BE2C (cell line): ENCODE measurements at regions not wholly inside any gene's neighbourhood (a gene's known extent, or its start where the extent isn't known, plus 50 kb on each side); places are given as distances from the start of the nearest gene placed in this dataset.

Source experiments
- DNase-seq: peaks from one replicate; pipeline ENCODE4 v3.0.0-alpha.2; 2020
- H3K27me3 ChIP-seq: fragments of 250-450 bp; sonication (Bioruptor Pico); 2 replicates; pipeline ENCODE4 v1.5.1; 2020; ENCODE audit warnings: mild to moderate bottlenecking
- H3K36me3 ChIP-seq: fragments of 250-450 bp; sonication (Bioruptor Pico); 2 replicates; pipeline ENCODE4 v1.5.1; 2020; ENCODE audit warnings: mild to moderate bottlenecking
- H3K4me1 ChIP-seq: fragments of 250-450 bp; sonication (Bioruptor Pico); 2 replicates; pipeline ENCODE4 v1.5.1; 2020
- H3K4me3 ChIP-seq: 2 replicates; pipeline ENCODE4 v1.5.1; 2011; ENCODE audit warnings: low read depth, low read length
- H3K9me3 ChIP-seq: fragments of 250-450 bp; sonication (Bioruptor Pico); 2 replicates; pipeline ENCODE4 v1.5.1; 2020
- TF ChIP-seq, protein P1 (sequence below): IDR thresholded peaks from 2 replicates; pipeline ENCODE4 v1.5.1; 2012; ENCODE audit warnings: mild to moderate bottlenecking, low read depth, low read length

DNA sequence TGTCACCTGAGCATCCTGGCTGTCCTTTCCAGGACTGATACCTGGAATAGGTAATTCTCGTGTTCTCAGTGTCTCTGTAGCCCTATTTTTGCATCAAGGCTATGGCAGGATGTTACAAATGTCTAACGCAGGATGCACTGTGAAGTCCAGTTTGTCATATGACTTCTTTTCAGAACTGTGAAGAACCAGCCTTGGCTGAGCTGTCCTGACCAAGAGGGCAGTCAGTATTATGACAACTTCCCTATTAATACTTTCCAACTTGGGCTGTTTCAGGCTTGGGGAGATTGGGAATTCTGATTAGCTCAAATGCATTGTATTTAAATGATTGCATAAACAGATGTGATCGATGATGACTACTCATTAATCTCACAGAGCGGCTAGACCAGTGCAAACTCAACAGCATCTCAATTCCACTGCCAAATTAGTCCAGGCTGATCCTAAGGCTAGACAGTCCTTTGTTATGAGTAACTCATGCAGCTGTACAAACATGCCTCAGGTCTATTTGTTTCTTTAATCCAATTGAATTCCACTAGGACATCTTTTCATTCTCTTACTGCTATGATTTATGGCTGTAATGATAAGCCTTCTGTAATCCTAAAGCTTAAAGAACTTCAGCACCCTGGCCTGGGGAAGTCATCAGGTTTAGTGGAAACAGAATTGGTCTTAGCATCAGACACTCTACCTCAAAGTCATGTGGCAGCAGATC, 331.6 kb downstream of the KCNS3 start:
- Histone ChIP-seq H3K9me3 (no peaks in the 10 kb centered on the region), H3K36me3 (no peaks in the 10 kb centered on the region), H3K4me3 (no peak overlapping the region), H3K27me3 (no peaks in the 10 kb centered on the region), H3K4me1 (no peaks in the 10 kb centered on the region)
- DNase-seq: no peak
- TF ChIP-seq, protein P1, sequence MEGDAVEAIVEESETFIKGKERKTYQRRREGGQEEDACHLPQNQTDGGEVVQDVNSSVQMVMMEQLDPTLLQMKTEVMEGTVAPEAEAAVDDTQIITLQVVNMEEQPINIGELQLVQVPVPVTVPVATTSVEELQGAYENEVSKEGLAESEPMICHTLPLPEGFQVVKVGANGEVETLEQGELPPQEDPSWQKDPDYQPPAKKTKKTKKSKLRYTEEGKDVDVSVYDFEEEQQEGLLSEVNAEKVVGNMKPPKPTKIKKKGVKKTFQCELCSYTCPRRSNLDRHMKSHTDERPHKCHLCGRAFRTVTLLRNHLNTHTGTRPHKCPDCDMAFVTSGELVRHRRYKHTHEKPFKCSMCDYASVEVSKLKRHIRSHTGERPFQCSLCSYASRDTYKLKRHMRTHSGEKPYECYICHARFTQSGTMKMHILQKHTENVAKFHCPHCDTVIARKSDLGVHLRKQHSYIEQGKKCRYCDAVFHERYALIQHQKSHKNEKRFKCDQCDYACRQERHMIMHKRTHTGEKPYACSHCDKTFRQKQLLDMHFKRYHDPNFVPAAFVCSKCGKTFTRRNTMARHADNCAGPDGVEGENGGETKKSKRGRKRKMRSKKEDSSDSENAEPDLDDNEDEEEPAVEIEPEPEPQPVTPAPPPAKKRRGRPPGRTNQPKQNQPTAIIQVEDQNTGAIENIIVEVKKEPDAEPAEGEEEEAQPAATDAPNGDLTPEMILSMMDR: no peak

DNA sequence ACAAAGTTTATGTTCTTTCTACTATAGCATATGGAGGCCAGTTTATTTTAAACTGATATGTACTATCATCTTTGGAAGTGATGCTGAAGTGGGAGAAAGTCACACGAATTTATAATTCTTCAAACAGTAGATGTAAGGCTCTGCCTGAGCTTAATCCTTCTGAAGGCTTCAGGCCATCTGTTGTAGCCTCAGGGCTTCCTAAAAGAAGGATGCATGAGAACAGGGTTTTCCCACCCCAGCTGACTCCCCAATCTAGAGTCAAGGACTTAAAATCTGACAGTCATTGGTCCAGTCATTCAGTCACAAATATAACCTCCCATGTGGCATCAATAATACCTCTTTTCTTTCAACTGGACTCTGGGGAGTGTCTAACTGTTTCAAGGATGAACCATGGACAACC, 330.5 kb downstream of the KCNS3 start:
- H3K4me1 ChIP-seq: no peaks in the 10 kb centered on the region
- TF ChIP-seq, protein P1: no peak
- H3K27me3 ChIP-seq: no peaks in the 10 kb centered on the region
- H3K4me3 ChIP-seq: no peak overlapping the region
- H3K9me3 ChIP-seq: no peaks in the 10 kb centered on the region
- no peak for DNase-seq
- H3K36me3 ChIP-seq: no peaks in the 10 kb centered on the region

DNA sequence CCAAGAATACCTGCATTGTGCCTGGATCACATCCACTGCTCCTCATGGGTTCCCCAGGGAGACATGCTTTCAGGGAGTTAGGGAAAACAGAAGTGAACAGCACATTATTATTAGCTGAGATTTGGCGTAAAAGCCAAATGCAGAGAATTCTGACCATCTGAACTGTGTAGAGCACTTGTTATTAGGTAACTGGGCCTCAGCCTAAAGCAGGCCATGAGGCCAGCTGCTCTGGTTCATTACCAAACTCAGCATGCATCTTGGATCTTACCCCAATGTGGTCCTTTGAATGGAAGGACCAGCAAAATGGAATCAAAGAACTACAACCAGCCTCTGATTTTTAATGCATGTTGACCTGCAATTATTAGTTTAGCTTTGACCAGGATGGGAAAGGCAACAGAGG, 322.3 kb downstream of the KCNS3 start:
- no peak for DNase-seq
- Histone ChIP-seq H3K27me3 (no peaks in the 10 kb centered on the region), H3K9me3 (no peaks in the 10 kb centered on the region), H3K4me3 (no peak overlapping the region), H3K4me1 (no peaks in the 10 kb centered on the region), H3K36me3 (no peaks in the 10 kb centered on the region)
- TF ChIP-seq, protein P1: no peak

DNA sequence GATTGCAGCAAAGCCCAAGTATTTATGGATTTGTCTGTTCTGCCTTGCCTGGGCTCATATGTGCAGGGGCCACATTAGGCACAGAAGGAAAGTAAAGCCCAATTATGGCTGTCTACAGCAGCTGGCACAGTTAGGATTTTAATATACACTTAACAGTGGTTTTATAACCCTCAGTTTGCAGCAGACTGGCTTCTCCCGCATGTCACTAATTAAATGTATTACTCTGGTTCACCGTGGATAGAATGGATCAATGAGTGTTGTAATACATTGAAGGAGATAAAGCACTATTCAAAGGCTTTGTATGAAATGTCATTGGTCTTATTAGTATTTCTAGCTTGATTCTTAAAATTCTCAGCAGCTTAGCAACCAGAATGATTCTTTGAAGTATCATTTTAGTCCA, 320.2 kb downstream of the KCNS3 start:
- H3K9me3 ChIP-seq: no peaks in the 10 kb centered on the region
- no peak overlapping the region for H3K4me3 ChIP-seq
- H3K36me3 ChIP-seq: no peaks in the 10 kb centered on the region
- no peak for DNase-seq
- H3K27me3 ChIP-seq: no peaks in the 10 kb centered on the region
- H3K4me1 ChIP-seq: no peaks in the 10 kb centered on the region
- TF ChIP-seq, protein P1: no peak

DNA sequence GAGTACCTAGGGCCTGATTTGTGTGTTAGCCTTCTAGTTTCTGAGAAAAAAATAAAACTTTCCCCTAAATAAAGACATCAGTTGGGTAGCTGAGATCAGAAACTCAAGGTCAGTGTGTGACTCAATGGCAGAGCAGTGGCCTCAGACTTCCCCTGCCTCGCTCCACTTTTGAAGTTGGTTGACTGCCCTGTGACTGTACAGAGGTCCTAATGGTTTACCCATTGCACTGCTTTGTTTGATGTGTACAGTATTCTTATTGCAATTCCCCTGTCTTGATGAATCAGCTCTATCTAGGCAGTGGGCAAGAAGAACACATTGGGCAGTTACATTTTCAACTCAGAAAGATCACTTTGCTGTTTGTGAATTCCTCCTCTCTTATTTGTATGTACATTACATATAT, 315.7 kb downstream of the KCNS3 start:
- Histone ChIP-seq H3K36me3 (no peaks in the 10 kb centered on the region), H3K4me3 (no peak overlapping the region), H3K27me3 (no peaks in the 10 kb centered on the region), H3K4me1 (no peaks in the 10 kb centered on the region), H3K9me3 (no peaks in the 10 kb centered on the region)
- no peak for DNase-seq
- TF ChIP-seq, protein P1: no peak

DNA sequence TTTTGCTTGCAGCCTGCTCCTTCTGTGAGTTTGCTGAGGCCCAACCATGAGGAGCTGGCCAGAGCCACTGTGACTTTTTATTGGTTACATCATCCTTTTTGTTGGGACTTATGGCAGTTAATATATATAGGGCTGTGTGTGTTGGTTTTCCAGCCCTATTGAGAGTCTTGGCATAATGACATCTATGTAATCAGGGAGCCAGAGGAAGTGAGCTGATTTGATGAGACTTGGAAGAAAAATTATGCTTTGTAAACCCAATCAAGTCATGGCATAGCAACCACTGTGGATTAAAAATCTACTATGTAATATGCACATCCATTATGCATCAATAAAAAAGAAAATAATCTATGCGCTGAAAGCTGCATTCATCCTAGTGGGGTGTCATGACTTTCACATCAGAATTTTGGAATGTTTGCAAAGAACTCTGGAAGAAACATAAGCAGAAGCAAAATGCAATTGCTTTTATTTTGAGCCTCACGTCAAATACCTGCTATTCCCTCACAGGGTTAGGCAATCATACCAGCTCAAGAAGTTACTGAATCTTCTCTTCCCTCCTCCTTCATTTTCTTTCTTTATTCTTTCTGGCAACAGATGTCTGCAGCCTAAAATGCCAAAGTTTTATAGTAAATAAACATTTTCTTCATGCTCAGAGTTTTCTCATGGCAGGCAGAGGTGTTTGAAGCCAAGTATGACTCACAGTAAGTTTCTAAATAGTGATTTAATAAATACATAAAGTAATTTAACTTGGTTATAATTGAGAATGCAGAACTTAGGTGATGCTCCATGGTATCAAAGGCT, 308.5 kb downstream of the KCNS3 start:
- Histone ChIP-seq H3K36me3 (no peaks in the 10 kb centered on the region), H3K9me3 (no peaks in the 10 kb centered on the region), H3K27me3 (no peaks in the 10 kb centered on the region), H3K4me1 (no peaks in the 10 kb centered on the region), H3K4me3 (no peak overlapping the region)
- no peak for DNase-seq
- TF ChIP-seq, protein P1: no peak
